Astrocyte of the spinal cord (primary cell): ENCODE measurements at regions not wholly inside any gene's neighbourhood (a gene's known extent, or its start where the extent isn't known, plus 50 kb on each side); places are given as distances from the start of the nearest gene placed in this dataset.

Experiments used
- DNase-seq: peaks from one replicate; pipeline ENCODE4 v3.0.0; 2011; ENCODE audit warnings: low read depth, low spot score
- H3K4me3 ChIP-seq: 2 replicates; pipeline ENCODE4 v1.5.1; 2011; ENCODE audit warnings: low read depth, mild to moderate bottlenecking, low read length, moderate library complexity
- in situ Hi-C: cut with HindIII; loops from 2 replicates; pipeline ENCODE4 v1.10.0; 2017; ENCODE audit warnings: low sequenced_read_pairs
- TF ChIP-seq, protein P1 (sequence below): IDR thresholded peaks from 2 replicates; pipeline ENCODE4 v1.5.1; 2012; ENCODE audit warnings: low read depth, mild to moderate bottlenecking, low read length, inconsistent platforms

DNA sequence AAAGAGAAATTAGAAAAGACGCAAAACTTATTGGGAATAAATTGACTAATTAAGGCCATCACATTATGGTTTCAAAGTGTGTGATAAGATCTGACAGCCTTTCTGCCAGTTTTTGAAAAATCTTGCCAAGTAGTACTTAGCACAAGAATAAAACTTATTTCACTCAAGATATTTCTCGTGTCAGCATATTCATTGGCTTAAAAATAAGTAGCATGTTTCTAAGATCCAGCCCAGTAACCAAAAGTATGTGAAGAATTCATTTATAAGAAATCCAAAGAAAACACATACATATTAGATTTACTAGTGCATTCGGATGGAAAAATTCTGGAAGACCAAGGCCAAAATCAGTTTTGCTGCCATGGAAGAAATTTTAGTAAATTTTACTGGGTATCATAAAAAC, 1135.0 kb downstream of the GALC start:
- no peak overlapping the region for H3K4me3 ChIP-seq
- peak; percentile 56 for DNase-seq
- TF ChIP-seq, protein P1, sequence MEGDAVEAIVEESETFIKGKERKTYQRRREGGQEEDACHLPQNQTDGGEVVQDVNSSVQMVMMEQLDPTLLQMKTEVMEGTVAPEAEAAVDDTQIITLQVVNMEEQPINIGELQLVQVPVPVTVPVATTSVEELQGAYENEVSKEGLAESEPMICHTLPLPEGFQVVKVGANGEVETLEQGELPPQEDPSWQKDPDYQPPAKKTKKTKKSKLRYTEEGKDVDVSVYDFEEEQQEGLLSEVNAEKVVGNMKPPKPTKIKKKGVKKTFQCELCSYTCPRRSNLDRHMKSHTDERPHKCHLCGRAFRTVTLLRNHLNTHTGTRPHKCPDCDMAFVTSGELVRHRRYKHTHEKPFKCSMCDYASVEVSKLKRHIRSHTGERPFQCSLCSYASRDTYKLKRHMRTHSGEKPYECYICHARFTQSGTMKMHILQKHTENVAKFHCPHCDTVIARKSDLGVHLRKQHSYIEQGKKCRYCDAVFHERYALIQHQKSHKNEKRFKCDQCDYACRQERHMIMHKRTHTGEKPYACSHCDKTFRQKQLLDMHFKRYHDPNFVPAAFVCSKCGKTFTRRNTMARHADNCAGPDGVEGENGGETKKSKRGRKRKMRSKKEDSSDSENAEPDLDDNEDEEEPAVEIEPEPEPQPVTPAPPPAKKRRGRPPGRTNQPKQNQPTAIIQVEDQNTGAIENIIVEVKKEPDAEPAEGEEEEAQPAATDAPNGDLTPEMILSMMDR, result no peak
- in situ Hi-C loops, result no loop called here

DNA sequence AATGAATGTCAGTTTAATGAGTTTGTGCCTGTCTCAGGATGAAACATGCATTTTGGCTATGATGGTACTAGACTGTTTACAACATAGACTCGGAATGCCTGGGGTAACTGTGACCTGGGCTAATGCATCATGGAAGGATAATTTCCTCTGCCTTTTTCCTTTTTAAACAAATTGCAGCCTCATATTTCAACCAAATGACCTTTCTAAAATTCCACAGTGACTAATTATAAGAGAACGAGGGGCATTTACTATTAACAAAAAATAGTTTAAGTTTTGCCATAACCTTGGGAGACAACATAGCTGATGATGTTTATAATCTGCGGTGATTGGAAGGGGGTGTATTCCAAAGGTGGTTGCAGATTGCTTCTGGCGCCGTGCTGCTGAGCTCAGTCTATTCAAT, 1140.5 kb downstream of the GALC start:
- H3K4me3 ChIP-seq, result no peak overlapping the region
- DNase-seq, result no peak
- TF ChIP-seq, protein P1, result no peak
- in situ Hi-C loops, result no loop called here

DNA sequence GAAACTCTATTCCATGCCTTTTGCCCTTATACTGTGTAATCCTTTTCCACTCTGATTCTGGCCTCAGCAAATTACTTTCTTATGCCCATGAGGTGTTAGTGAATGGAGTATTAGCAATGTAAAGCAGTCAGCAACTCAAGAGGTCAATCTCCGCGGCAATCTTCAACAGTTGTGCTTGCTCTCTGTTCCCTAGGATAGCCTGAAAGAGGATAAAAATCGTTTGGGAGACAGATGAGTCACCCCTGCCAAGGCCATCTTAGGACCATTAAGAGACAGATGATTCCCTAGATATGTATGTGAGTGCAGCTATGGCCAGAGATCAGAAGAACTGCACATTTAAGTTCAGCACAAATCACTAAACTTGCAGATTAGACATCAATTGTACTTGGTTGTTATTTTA, 1145.8 kb downstream of the GALC start:
- TF ChIP-seq, protein P1, result no peak
- in situ Hi-C loops, result no loop called here
- no peak for DNase-seq

DNA sequence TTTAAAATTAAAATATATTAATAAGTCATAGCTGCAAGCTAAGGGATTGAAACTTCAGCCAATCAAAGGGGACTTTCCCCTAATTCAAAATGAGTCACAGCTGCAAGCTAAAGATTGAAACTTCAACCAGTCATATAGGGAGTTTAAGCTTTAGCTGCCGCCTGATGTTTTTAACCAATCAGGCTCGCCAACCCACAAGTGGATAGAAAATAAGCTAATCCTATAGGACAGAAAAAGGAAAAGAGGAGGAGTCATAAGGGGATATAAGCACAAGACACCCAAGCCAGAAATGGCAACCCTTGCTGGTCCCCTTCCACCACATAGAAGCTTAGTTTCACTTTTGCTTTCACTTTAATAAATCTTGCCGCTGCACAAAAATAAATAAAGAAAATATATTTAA, 1154.6 kb downstream of the GALC start:
- TF ChIP-seq, protein P1, result no peak
- DNase-seq, result no peak
- H3K4me3 ChIP-seq, result no peak overlapping the region
- in situ Hi-C loops, result no loop called here

More for the DNA sequence above, 1145.8 kb downstream of the GALC start:
- H3K4me3 ChIP-seq, result no peak overlapping the region

DNA sequence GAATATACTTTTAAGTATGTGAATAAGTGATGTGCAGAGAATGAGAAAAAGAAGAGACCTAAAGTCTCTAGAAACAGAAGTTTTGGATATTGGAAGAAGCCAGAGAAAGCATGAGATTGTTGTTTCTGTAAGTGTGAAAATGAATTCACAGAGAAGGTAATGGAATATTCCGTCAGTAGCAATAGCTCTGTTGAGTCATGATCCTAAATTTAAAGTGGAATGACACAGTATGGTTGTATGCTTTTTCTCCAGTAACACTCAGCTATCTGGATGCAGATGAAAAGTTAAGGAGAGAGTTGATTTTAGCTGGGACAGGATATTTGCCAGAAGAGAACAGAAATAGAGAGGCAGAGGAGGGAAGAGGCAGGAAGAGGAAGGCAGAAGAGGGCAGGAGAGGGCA, 1166.3 kb downstream of the GALC start:
- no peak for DNase-seq
- TF ChIP-seq, protein P1, result no peak
- no peak overlapping the region for H3K4me3 ChIP-seq
- in situ Hi-C loops, result no loop called here

DNA sequence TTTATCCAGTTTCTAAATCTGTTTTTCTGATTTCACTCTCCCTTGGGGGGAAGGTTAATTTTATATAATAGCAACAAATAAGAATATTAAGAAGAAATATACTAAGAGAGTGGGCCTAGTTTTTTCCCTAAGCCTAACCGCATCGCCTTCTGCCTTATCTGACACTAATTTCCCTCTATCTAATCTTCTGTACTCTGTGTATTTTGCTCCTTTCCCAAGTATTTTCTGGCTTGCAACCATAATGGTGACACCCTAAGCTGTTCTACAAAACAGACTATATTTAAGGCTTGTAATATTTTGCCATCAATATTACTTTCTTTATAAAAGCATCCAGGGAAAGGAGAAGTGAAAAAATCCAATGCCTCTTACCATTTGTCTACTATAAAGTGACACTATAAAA, 1168.8 kb downstream of the GALC start:
- in situ Hi-C loops, result no loop called here
- H3K4me3 ChIP-seq, result no peak overlapping the region
- TF ChIP-seq, protein P1, result no peak
- no peak for DNase-seq

DNA sequence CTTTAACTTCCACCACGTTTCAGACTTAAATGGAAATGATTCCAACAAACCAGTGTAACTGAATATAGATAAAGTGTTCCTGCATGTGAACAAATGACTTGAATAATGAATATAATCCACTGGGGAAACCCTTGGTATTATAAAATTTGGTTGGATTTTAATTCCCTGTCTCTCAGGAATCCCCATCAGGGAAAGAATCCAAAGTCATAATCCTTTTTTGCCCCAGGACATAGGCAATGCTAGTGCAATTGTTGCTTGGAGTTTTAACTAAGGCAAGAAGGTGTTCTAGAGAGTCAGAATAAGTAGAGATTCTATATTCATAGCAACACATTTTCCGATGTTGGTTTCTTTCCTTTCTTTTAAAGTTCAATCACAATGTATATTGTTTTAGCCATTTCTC, 1169.4 kb downstream of the GALC start:
- no peak overlapping the region for H3K4me3 ChIP-seq
- no peak for DNase-seq
- in situ Hi-C loops, result no loop called here
- TF ChIP-seq, protein P1, result no peak
